PC-3 (cell line): ENCODE measurements at regions not wholly inside any gene's neighbourhood (a gene's known extent, or its start where the extent isn't known, plus 50 kb on each side); places are given as distances from the start of the nearest gene placed in this dataset.

ENCODE experiments used
- EZH2 ChIP-seq: fragments of 300-600 bp; sonication (generic); IDR thresholded peaks from one replicate; pipeline ENCODE4 v1.6.1; 2017; ENCODE audit warnings: antibody characterized with exemption, mild to moderate bottlenecking, low read length; ENCODE audit not compliant: unreplicated experiment
- EZH2phosphoT487 ChIP-seq: fragments of 300-600 bp; sonication (generic); IDR thresholded peaks from 2 replicates; pipeline ENCODE4 v1.6.1; 2018; ENCODE audit warnings: mild to moderate bottlenecking, antibody characterized with exemption, low read length, borderline replicate concordance
- TF ChIP-seq, protein P1 (sequence below): fragments of 300-600 bp; sonication (generic); conservative IDR thresholded peaks from 2 replicates; pipeline ENCODE4 v1.5.1; 2017; ENCODE audit warnings: antibody characterized with exemption, low read depth, mild to moderate bottlenecking, low read length

DNA sequence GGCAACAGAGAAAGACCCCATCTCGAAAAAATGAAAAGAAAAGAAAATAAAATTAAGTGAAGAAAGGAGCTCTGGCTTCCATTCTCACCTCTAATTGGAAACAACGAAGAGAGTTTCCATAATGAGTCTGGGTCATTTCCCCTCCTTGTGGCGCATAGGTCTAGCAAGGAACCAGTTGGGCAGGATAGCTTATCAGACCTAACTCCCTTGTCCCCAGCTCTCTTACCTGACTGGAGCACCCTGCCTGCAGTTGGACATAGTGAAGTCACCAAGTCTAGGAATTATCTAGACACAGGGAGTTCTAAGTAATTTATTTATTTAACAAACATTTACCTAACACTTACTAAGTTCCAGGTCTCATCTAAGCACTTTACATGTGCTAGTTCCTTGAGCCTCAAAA is 63.0 kb upstream of the RAB4A start:
- TF ChIP-seq, protein P1, sequence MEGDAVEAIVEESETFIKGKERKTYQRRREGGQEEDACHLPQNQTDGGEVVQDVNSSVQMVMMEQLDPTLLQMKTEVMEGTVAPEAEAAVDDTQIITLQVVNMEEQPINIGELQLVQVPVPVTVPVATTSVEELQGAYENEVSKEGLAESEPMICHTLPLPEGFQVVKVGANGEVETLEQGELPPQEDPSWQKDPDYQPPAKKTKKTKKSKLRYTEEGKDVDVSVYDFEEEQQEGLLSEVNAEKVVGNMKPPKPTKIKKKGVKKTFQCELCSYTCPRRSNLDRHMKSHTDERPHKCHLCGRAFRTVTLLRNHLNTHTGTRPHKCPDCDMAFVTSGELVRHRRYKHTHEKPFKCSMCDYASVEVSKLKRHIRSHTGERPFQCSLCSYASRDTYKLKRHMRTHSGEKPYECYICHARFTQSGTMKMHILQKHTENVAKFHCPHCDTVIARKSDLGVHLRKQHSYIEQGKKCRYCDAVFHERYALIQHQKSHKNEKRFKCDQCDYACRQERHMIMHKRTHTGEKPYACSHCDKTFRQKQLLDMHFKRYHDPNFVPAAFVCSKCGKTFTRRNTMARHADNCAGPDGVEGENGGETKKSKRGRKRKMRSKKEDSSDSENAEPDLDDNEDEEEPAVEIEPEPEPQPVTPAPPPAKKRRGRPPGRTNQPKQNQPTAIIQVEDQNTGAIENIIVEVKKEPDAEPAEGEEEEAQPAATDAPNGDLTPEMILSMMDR, result no peak
- no peak for TF ChIP-seq EZH2
- no peak for TF ChIP-seq EZH2phosphoT487
